ENCODE measurements at regions not wholly inside any gene's neighbourhood (a gene's known extent, or its start where the extent isn't known, plus 50 kb on each side); places are given as distances from the start of the nearest gene placed in this dataset.

DNA sequence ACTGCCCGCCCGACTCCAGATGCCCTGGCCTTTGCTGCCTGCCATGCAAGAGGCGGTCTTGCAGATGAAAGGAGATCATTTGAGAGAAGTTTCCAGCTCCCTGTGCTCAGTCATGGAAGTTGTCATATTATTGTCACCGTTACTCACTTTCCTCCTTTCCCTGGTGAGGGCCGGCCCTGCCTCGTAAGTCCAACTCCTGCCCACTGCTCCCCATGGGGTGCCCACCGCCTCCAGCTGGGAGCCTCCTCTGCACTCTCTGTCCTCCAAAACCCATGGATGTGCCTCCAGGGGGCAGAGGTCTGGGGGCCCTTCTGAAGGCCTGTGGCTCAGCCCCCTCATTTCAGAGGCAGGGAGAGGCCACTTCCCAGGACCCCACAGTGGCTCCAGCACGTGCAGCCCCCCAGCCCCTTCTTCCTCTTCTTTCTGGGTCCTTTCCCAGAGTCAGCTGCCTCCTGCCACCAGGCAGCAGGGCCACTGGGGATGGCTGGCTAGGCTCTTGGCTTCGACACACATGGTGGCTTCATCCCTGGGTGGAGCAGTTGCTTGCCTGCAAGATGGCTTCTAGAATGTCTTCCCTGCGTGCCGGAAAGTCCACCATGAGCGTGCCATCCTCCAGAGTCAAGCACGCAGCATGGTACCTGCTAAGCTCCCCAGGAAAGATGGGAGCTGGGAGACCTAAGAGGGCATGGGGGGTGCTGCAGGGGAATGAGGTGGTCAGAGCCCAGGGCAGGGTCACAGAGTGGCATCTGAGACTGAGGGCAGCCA is 97.9 kb upstream of the RUNX3 start:
- Mint-ChIP-seq H3K27ac (peak overlapping the region; percentile 97), H3K4me3 (no peak overlapping the region), H3K4me1 (no peaks in the 10 kb centered on the region), H3K9me3 (no peaks in the 10 kb centered on the region), H3K36me3 (peaks cover 47% of the 10 kb centered on the region)
- ATAC-seq (no peak), DNase-seq (ENCODE audit: low spot score in 2 of 2) (no peak)

DNA sequence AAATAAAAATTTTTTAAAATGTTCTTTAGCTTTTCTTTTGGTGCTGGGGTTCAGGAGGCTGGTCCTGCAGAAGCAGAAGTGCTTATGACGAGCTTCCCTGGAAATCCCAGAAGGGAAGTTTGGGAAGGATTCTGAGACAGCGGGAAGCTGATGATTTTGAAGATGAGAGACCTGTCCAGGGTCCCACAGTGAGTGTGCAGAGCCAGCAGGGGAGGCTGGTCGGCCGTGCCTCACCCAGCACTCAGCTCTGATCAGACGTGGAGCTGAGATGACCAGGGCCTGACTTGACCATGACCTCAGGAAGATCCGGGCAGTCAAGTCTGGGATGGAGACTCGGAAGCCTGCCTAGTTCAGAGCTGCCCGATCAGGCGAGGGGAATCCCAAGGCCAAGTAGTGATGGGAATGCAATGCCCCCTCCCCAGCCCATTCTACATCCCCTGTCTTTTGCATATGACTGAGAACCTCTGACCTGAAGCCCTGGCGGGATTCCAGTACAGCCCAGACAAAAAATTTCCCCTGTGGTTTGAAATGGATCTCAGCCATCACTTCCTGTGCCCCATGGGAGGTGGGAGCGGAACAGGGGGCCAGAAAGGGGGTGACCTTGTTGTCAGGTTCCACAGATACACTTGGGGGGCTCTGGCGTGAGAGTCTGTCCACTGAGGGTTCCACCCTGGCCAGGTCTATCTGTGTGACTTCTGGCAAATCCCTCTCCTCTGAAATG is 96.8 kb upstream of the RUNX3 start:
- no peaks in the 10 kb centered on the region for H3K9me3 Mint-ChIP-seq
- DNase-seq (ENCODE audit: low spot score in 2 of 2) (no peak), ATAC-seq (no peak)
- H3K4me1 Mint-ChIP-seq: peaks cover 2% of the 10 kb centered on the region
- H3K36me3 Mint-ChIP-seq: peaks cover 44% of the 10 kb centered on the region
- H3K27ac Mint-ChIP-seq: peak overlapping the region; percentile 97
- H3K4me3 Mint-ChIP-seq: peak overlapping the region; percentile 24

DNA sequence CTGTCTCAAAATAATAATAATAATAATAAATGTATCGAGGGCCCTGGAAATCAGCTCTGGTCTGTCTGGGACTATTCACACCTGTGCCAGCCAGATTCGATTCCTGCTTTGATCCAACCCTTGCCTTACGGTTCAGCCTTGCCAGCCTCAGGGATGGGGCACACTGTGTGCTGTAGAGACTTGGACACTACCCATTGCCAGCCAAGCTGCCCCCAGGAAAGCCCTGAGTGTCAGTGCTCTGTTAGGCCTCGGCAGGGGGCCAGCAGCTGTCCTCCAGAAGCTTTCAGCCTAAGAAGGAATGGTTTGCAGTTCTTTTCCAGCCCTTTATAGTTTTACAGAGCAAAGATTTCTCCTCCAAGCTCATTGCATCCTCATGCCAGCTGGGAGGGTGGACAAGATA is 96.2 kb upstream of the RUNX3 start:
- peak overlapping the region; percentile 97 for H3K27ac Mint-ChIP-seq
- no peaks in the 10 kb centered on the region for H3K9me3 Mint-ChIP-seq
- DNase-seq (ENCODE audit: low spot score in 2 of 2) (no peak), ATAC-seq (no peak)
- H3K36me3 Mint-ChIP-seq: peaks cover 39% of the 10 kb centered on the region
- H3K4me3 Mint-ChIP-seq: peak overlapping the region; percentile 24
- peaks cover 8% of the 10 kb centered on the region for H3K4me1 Mint-ChIP-seq

DNA sequence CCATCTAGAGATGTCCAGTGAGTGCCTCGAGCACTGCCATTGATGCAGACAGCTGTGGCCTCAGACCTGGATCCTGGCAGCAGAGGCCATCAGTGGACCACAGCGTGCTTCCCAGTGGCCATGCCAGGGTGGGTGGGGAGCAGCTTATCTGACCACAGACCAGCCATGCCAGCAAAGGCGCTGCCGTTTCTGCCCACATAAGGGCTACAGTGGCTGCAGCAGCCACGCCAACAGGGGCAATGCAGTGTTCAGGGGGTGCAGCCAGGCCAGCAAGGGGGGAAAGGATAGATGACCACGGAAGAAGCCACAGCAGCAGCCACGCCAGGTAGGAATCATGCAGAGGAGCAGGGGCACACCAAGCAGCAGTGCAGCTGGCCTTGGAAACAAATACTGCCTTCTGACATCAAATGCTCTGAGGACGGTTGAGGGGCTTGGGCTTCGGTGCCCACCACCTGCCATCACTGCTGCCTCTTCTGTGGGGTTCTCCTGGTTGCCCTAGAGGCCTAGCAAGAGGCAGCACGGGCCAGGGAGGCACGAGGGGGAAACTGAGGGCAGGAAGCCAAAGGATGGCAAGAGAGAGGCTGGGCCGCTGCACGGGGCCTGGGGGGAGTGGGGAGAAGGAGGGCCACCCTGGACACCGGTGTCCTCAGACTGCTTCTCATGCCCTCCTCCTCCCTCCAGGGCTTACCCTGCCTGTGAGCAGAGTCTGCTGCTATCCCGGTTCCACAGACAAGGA is 94.7 kb upstream of the RUNX3 start:
- Mint-ChIP-seq H3K36me3 (peaks cover 23% of the 10 kb centered on the region), H3K4me1 (peaks cover 23% of the 10 kb centered on the region), H3K4me3 (peak overlapping the region; percentile 78), H3K27ac (peak overlapping the region; percentile 96), H3K9me3 (no peaks in the 10 kb centered on the region)
- no peak for ATAC-seq
- DNase-seq (ENCODE audit: low spot score in 2 of 2): no peak

DNA sequence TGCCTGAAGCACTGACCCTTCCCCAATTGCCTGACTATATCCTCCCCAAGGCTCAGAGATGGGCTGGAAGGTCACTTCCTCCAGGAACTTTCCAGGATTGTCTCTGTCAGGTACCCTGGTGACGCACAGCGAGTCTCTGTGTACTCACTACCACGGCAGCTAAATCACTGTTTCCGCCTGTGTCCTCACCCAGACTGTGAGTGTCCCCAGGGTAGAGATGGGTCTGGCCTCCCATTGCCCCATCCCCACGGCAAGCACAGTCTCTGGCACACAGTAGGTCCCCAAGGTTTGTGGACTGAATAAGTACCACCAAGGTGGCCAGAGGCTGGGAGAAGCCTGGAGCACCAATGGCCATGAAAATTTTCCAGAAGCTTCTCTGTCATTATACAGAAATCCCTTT is 93.8 kb upstream of the RUNX3 start:
- ATAC-seq: no peak
- peak overlapping the region; percentile 96 for H3K27ac Mint-ChIP-seq
- H3K9me3 Mint-ChIP-seq: no peaks in the 10 kb centered on the region
- no peak for DNase-seq (ENCODE audit: low spot score in 2 of 2)
- peak overlapping the region; percentile 78 for H3K4me3 Mint-ChIP-seq
- peaks cover 32% of the 10 kb centered on the region for H3K4me1 Mint-ChIP-seq
- peaks cover 19% of the 10 kb centered on the region for H3K36me3 Mint-ChIP-seq

DNA sequence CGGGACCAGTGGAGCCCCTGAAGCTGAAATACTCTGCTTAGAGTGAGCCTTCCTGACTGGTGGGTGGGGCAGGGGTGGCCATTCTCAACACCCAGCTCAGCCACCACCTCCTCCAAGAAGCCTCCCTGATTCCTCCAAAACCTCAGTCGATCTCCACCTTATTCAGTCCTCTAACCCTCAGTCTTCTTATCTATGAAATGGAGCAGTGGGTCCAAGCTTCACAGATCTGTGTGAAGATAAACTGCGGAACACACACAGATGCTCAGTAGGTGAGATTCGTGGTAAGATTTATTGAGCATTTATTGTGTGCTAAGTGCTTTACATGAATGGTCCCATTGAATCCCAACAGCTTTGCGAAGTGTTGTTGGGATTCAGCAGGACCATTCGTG is 93.1 kb upstream of the RUNX3 start:
- DNase-seq (ENCODE audit: low spot score in 2 of 2) (no peak), ATAC-seq (no peak)
- Mint-ChIP-seq H3K36me3 (peaks cover 17% of the 10 kb centered on the region), H3K4me1 (peaks cover 39% of the 10 kb centered on the region), H3K4me3 (peak overlapping the region; percentile 78), H3K27ac (peak overlapping the region; percentile 96), H3K9me3 (no peaks in the 10 kb centered on the region)

DNA sequence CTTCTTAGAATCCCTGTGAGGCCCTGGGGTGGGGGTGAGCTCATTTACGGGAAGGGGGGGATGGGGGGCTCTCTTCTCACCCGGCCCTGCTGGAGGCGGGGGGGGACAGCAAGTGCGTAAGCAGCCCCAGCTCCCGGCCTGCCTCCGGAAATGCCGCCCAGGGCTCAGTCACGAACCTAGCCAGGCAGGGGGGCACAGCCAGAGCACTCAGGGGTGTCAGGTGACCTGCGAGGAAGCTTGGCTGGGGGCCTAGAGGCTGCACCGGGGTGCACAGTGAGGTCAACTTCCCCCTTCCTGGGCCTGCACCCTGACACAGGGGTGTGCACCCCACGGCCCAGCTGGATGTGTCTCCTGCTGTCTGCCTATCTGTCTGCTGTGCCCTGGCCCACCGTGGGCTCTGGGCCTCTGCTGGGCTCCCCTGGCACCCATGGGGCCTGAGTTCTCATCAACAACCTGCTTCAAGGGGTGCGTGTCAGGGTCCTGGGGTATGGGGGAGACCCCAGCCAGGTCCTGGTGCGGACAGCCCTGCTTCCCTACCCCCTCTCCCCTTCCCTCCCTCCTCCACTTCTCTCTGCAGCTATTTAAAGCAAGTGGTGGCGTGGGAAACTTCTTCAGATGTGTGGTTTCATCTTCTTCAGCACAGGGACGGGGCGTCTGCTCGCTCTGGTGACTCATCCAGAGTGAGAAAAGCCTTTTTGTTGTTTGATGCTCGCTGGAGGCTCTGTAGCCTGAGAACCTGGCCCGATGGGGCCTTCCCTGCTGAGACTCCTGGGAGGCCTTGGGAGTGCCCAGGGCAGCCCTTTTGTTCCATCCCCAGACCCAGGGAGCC is 92.5 kb upstream of the RUNX3 start:
- Mint-ChIP-seq H3K36me3 (peaks cover 17% of the 10 kb centered on the region), H3K9me3 (no peaks in the 10 kb centered on the region)

DNA sequence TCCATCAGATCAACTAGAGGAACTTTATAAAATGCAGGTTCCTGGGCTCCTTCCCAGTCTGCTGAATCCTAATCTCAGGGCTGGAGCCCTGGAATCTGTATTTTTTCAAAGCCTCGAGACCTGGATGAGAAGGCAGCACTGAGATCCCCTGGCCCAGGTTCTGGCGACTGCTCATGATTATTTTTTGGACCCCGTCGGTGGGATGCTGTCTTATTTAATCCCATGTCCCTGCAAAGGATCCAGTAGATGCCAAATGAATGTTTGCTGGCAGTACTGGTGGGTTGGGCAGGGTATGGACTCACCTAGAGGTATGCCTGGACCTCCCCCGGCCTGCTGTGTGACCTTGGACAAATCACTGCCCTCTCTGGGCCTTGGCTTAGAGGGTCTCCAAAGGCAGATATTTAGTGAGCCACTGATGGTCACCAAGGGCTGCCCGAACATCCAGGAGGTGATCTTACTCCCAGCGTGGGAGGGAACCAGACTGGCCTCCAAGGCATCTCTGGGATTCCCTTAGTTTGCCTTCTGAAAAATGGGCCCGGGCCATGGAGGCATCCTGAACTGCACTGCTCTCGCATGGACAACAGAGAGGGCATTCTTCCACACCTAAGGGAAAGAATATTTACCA is 91.6 kb upstream of the RUNX3 start:
- Mint-ChIP-seq H3K27ac (peak overlapping the region; percentile 96), H3K9me3 (no peaks in the 10 kb centered on the region), H3K4me3 (peak overlapping the region; percentile 78), H3K4me1 (peaks cover 53% of the 10 kb centered on the region), H3K36me3 (peaks cover 17% of the 10 kb centered on the region)
- DNase-seq (ENCODE audit: low spot score in 2 of 2): no peak
- ATAC-seq: no peak

More for the DNA sequence above, 92.5 kb upstream of the RUNX3 start:
- Mint-ChIP-seq H3K4me3 (peak overlapping the region; percentile 78), H3K27ac (peak overlapping the region; percentile 96), H3K4me1 (peaks cover 45% of the 10 kb centered on the region)
- DNase-seq (ENCODE audit: low spot score in 2 of 2): peak; percentile 79 to 95
- peak; percentile 88 for ATAC-seq

DNA sequence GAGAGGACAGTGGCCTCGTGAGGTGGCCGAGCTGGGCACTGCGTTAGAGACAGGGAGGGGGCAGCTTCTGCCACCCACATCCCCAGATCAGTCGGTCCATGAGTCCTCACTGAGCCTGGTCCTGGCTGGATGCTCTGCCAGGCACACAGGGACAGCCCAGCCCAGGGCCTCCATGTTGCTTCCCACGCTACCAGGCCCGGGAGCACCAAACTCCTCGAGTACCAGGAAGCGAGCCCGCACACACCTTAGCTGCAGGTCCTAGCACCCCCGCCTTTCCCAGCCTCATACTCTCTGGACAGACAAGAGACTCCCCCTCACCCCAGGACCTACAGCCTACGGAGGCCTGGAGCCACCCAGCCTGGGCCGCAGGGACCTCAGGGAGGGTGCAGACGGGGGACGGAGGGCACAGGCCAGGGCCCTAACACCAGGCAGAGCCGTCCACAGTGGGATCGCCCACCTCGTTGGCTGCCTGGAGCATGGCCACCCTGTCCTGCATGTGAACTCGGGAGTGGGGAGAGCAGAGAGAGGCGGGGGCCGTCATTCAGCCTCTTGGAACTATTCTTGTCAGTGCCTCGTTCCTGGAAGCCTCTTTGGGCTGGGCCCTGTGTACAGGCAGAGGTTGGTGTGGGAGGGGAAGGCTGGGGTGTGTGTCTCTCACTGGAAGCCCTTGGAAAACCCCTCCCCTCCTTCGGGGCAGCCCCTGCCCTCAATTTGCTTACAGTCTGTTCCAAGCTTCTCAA is 90.9 kb upstream of the RUNX3 start:
- ATAC-seq (no peak), DNase-seq (ENCODE audit: low spot score in 2 of 2) (no peak)
- peaks cover 55% of the 10 kb centered on the region for H3K4me1 Mint-ChIP-seq
- H3K9me3 Mint-ChIP-seq: no peaks in the 10 kb centered on the region
- peaks cover 17% of the 10 kb centered on the region for H3K36me3 Mint-ChIP-seq
- peak overlapping the region; percentile 96 for H3K27ac Mint-ChIP-seq
- peak overlapping the region; percentile 78 for H3K4me3 Mint-ChIP-seq

DNA sequence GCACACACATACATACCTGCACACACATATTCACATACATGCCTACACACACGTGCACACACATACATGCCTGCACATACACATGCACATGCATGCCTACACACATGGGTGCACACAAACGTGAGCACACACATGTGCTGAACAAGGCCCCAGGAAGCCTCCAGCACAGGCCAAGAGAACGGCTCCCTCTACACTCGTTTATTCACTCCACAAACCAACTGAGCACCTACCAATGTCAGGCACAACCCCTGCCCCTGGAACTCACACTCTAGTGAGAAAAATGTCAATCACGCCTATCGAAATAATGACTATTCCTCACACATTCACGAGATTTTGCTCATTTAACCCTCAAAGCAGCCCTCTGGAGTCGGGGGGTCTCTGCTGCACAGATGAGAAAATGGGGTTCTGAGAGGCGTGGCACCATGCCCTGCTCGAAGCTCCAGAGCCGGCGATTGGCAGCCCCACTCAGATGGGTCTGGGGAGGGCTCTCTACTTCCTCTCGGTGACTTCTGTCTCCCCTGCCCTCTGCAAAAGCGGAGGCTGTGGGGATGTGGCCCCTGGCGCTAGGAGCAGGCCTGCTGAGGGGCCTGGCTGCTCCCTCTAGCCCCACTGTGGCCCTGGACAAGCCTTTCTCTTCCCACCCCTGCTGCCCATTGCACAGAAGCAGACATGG is 90.2 kb upstream of the RUNX3 start:
- Mint-ChIP-seq H3K27ac (peak overlapping the region; percentile 96), H3K36me3 (peaks cover 17% of the 10 kb centered on the region), H3K4me3 (peak overlapping the region; percentile 78), H3K9me3 (no peaks in the 10 kb centered on the region), H3K4me1 (peaks cover 62% of the 10 kb centered on the region)
- DNase-seq (ENCODE audit: low spot score in 2 of 2) (no peak), ATAC-seq (no peak)

DNA sequence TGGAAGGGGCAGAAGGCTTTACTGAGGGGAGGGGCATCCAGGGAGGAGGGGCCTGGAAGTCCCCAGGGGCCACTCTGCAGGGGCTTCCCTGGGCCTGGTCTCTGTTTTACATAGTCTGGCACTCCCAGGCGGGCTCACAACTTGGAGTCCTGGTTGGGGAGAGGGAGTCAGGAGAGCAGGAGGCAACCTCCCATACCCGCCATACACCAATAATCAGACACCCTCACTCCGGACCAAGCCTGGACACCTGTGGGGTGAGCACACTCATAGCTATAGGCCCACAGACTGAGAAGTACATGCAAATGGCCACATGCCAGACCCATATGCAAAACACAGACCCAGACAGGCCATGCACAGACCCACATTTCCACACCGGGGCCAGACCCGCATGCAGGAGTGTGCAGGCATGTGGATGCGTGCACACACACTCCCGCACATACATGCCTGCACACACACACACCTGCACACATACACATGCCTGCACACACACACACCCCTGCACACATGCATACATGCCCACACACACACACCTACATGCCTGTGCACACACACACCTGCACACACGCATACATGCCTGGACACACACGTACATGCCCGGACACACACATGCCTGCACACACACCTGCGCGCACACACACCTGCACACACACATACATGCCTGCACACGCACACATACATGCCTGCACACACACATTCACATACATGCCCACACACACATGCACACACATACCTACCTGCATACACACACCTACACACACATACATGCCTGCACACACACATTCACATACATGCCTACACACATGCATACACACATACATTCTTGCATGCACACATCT is 89.5 kb upstream of the RUNX3 start:
- H3K4me3 Mint-ChIP-seq: peak overlapping the region; percentile 51
- H3K9me3 Mint-ChIP-seq: no peaks in the 10 kb centered on the region
- peaks cover 65% of the 10 kb centered on the region for H3K4me1 Mint-ChIP-seq

DNA sequence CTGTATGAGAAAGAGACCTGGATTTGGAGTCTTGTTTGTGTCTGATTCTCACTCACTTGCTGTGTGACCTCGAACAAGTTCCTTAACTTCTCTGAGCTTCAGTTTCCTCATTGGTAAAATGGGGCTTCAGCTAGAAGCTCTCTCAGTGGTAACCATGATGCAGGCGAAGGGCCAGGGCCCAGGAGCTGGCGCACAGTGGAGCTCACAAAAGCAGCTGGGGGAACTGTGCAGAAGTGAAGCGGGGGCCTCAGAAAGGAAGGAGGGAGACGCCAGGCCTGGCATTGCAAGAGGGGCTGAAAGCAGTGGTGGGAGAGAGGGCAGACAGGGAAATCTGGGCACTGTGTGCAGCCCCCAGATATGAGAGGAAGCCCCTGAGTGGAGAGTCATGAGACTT is 88.9 kb upstream of the RUNX3 start:
- Mint-ChIP-seq H3K27ac (peak overlapping the region; percentile 96), H3K4me1 (peaks cover 65% of the 10 kb centered on the region), H3K9me3 (no peaks in the 10 kb centered on the region), H3K36me3 (peaks cover 17% of the 10 kb centered on the region), H3K4me3 (peak overlapping the region; percentile 51)
- no peak for ATAC-seq
- no peak for DNase-seq (ENCODE audit: low spot score in 2 of 2)

More for the DNA sequence above, 89.5 kb upstream of the RUNX3 start:
- Mint-ChIP-seq H3K27ac (peak overlapping the region; percentile 96), H3K36me3 (peaks cover 17% of the 10 kb centered on the region)
- DNase-seq (ENCODE audit: low spot score in 2 of 2): no peak
- no peak for ATAC-seq
